NCI-H748 (cell line): ENCODE measurements at regions not wholly inside any gene's neighbourhood (a gene's known extent, or its start where the extent isn't known, plus 50 kb on each side); places are given as distances from the start of the nearest gene placed in this dataset.
A peak's percentile ranks its signal among the peaks of the same experiment; 100 is the strongest.

ENCODE experiments used
- DNase-seq: peaks from one replicate; lab custom pipeline; 2025; ENCODE audit not compliant: unreplicated experiment; lab: John Stamatoyannopoulos, UW

- no peak for DNase-seq
Measured at GRCh38 chr3:115251509-115251908, 104.4 kb upstream of the ZBTB20 start.

- DNase-seq = no peak
Measured at GRCh38 chr3:115252679-115253078, 105.6 kb upstream of the ZBTB20 start.

GRCh38 chr3:115254492-115255196 lies 107.6 kb upstream of the ZBTB20 start:
- DNase-seq = no peak

GRCh38 chr3:115255197-115255585 lies 108.1 kb upstream of the ZBTB20 start:
- DNase-seq = no peak

- DNase-seq = peak; percentile 84
Measured at GRCh38 chr3:115270849-115271248, 123.8 kb upstream of the ZBTB20 start.

- peak; percentile 94 for DNase-seq
Measured at GRCh38 chr3:115272036-115272824, 125.1 kb upstream of the ZBTB20 start.

- no peak for DNase-seq
Measured at GRCh38 chr3:115275896-115276295, 128.8 kb upstream of the ZBTB20 start.

GRCh38 chr3:115279939-115280338 lies 132.9 kb upstream of the ZBTB20 start:
- DNase-seq = no peak

- no peak for DNase-seq
Measured at GRCh38 chr3:115280506-115280905, 133.4 kb upstream of the ZBTB20 start.

GRCh38 chr3:115281697-115282675 lies 134.9 kb upstream of the ZBTB20 start:
- no peak for DNase-seq

GRCh38 chr3:115284980-115285379 lies 137.9 kb upstream of the ZBTB20 start:
- no peak for DNase-seq

GRCh38 chr3:115286529-115287197 lies 139.6 kb upstream of the ZBTB20 start:
- no peak for DNase-seq

GRCh38 chr3:115287198-115287597 lies 140.1 kb upstream of the ZBTB20 start:
- DNase-seq = no peak

GRCh38 chr3:115292131-115292530 lies 145.0 kb upstream of the ZBTB20 start:
- no peak for DNase-seq

GRCh38 chr3:115292677-115293165 lies 145.6 kb upstream of the ZBTB20 start:
- DNase-seq = no peak

- DNase-seq = no peak
Measured at GRCh38 chr3:115293321-115293720, 146.2 kb upstream of the ZBTB20 start.

GRCh38 chr3:115301364-115301860 lies 154.3 kb upstream of the ZBTB20 start:
- no peak for DNase-seq

GRCh38 chr3:115317953-115318352 lies 170.9 kb upstream of the ZBTB20 start:
- DNase-seq = peak; percentile 81

- peak; percentile 95 for DNase-seq
Measured at GRCh38 chr3:115321400-115321805, 174.3 kb upstream of the ZBTB20 start.

GRCh38 chr3:115322901-115323300 lies 175.8 kb upstream of the ZBTB20 start:
- no peak for DNase-seq
